Stomach (tissue), 8 donors: ENCODE measurements at regions not wholly inside any gene's neighbourhood (a gene's known extent, or its start where the extent isn't known, plus 50 kb on each side); places are given as distances from the start of the nearest gene placed in this dataset.
A peak's percentile ranks its signal among the peaks of the same experiment; 100 is the strongest.

Experiments
- DNase-seq, 2 donors: peaks; one replicate each; pipeline versions ENCODE4 v3.0.0 to v3.0.0-alpha.2; 2013 to 2019
- H3K27ac ChIP-seq, 5 donors: fragments of 200-600 bp in 4 of 5; sonication (generic) in 4 of 5; one replicate each; pipeline ENCODE4 v1.5.1; 2013 to 2019; ENCODE audit warnings: mild to moderate bottlenecking in 1 of 5, moderate library complexity in 1 of 5
- H3K27me3 ChIP-seq, 3 donors: fragments of 200-600 bp; sonication (generic); one replicate each; pipeline ENCODE4 v1.5.1; 2017 to 2019; ENCODE audit warnings: mixed run types in 1 of 3
- H3K36me3 ChIP-seq, 4 donors: fragments of 200-600 bp; sonication (generic); 1 replicate in 3 of 4; 2 replicates in 1 of 4; pipeline ENCODE4 v1.5.1; 2016 to 2019
- H3K4me1 ChIP-seq, 4 donors: fragments of 200-600 bp; sonication (generic); one replicate each; pipeline ENCODE4 v1.5.1; 2016 to 2019
- H3K4me3 ChIP-seq, 4 donors: fragments of 200-600 bp; sonication (generic) in 3 of 4; one replicate each; pipeline ENCODE4 v1.5.1; 2016 to 2019; ENCODE audit warnings: mild to moderate bottlenecking in 1 of 4
- H3K9me3 ChIP-seq, 4 donors: fragments of 200-600 bp; sonication (generic); one replicate each; pipeline ENCODE4 v1.5.1; 2016 to 2019
- CTCF ChIP-seq, 7 experiments: fragments of 450-650 bp in 4 of 7; fragments of 200-600 bp in 3 of 7; sonication (generic) in 3 of 7; IDR thresholded peaks; one replicate each; pipeline ENCODE4 v1.5.1; 2016 to 2019; ENCODE audit warnings: antibody characterized with exemption in 7 of 7, control low read depth in 2 of 7, mild to moderate bottlenecking in 1 of 7
- EP300 ChIP-seq: sonication (generic); formaldehyde crosslinking; IDR thresholded peaks from one replicate; pipeline ENCODE4 v1.6.1; 2017; ENCODE audit warnings: antibody characterized with exemption
- POLR2A ChIP-seq, 4 donors: fragments of 450-650 bp; IDR thresholded peaks; one replicate each; pipeline ENCODE4 v1.6.1; 2016; ENCODE audit warnings: antibody characterized with exemption in 4 of 4, control low read depth in 2 of 4, mild to moderate bottlenecking in 1 of 4, moderate library complexity in 1 of 4
- POLR2AphosphoS5 ChIP-seq, 3 donors: sonication (generic); formaldehyde crosslinking; IDR thresholded peaks; one replicate each; pipeline ENCODE4 v1.6.1; 2016; ENCODE audit warnings: antibody characterized with exemption in 3 of 3
- WGBS, 5 donors: extraction: QIAGEN DNeasy Blood & Tissue Kit in 3 of 5; methylation state at CpG; one replicate each; pipeline versions ENCODE4 v1.1.5 to v1.1.7; 2013 to 2018; 5-methylcytosine and 5-hydroxymethylcytosine counted together
- intact Hi-C: fragments of 100-400 bp; cut with DNase I; formaldehyde crosslinking; loops from one replicate; pipeline ENCODE4 v1.15.1; 2023; ENCODE audit warnings: low total_unique reads
- donor health status: healthy with polysubstance abuse.
- donor health status: Bipolar disorder and iron deficiency.
- donor health status: healthy.

- Histone ChIP-seq H3K27ac (no peak overlapping the region), H3K9me3 (peaks cover 0 to 9% (median 5%) of the 10 kb centered on the region in 4 donors), H3K36me3 (no peaks in the 10 kb centered on the region), H3K4me1 (peaks cover 0 to 5% (median 0%) of the 10 kb centered on the region in 4 donors), H3K27me3 (no peaks in the 10 kb centered on the region), H3K4me3 (no peak overlapping the region)
- TF ChIP-seq POLR2AphosphoS5 (IDR thresholded peaks at IDR 0.05) (no peak), EP300 (no peak), POLR2A (IDR thresholded peaks at IDR 0.05) (no peak), CTCF (IDR thresholded peaks at IDR 0.05) (no peak)
- no peak for DNase-seq
- 79 to 90% (median 85%) methylated on average over 1 of the region's 1 CpG for WGBS, 5 donors
- intact Hi-C loops = no loop called here
Observed at GRCh38 chr5:91228188-91228587, 154.9 kb downstream of the ARRDC3 start.

- no peak overlapping the region for H3K27ac ChIP-seq
- no peak overlapping the region for H3K4me3 ChIP-seq
- peak; percentile 64 to 68 for DNase-seq
- intact Hi-C loops = no loop called here
- no peaks in the 10 kb centered on the region for H3K27me3 ChIP-seq
- H3K4me1 ChIP-seq = peaks cover 0 to 5% (median 0%) of the 10 kb centered on the region in 4 donors
- 52 to 59% (median 56%) methylated on average over 9 to 10 of the region's 10 CpGs for WGBS, 5 donors
- TF ChIP-seq CTCF (IDR thresholded peaks at IDR 0.05) (peak in 5 of 7 experiments; percentile 10 to 65 (median 41)), POLR2AphosphoS5 (IDR thresholded peaks at IDR 0.05) (no peak)
- H3K9me3 ChIP-seq = peaks cover 0 to 9% (median 5%) of the 10 kb centered on the region in 4 donors
- H3K36me3 ChIP-seq = no peaks in the 10 kb centered on the region
Observed at GRCh38 chr5:91225848-91226686, 157.1 kb downstream of the ARRDC3 start.

GRCh38 chr5:91224969-91225368 is 158.1 kb downstream of the ARRDC3 start:
- Histone ChIP-seq H3K4me1 (peaks cover 0 to 5% (median 2%) of the 10 kb centered on the region in 4 donors), H3K36me3 (no peaks in the 10 kb centered on the region), H3K9me3 (peaks cover 0 to 9% (median 4%) of the 10 kb centered on the region in 4 donors), H3K27me3 (no peaks in the 10 kb centered on the region), H3K27ac (no peak overlapping the region), H3K4me3 (no peak overlapping the region)
- intact Hi-C loops = no loop called here
- TF ChIP-seq POLR2AphosphoS5 (IDR thresholded peaks at IDR 0.05) = no peak
- no peak for TF ChIP-seq EP300
- TF ChIP-seq POLR2A (IDR thresholded peaks at IDR 0.05) = no peak
- no peak for TF ChIP-seq CTCF (IDR thresholded peaks at IDR 0.05)
- no peak for DNase-seq
- WGBS, 5 donors = 44 to 62% (median 53%) methylated on average over 2 of the region's 2 CpGs

- intact Hi-C loops = no loop called here
- H3K36me3 ChIP-seq = no peaks in the 10 kb centered on the region
- no peak overlapping the region for H3K4me3 ChIP-seq
- H3K9me3 ChIP-seq = peaks cover 0 to 6% (median 1%) of the 10 kb centered on the region in 4 donors
- H3K4me1 ChIP-seq = peaks cover 0 to 8% (median 4%) of the 10 kb centered on the region in 4 donors
- WGBS, 5 donors = 93 to 100% (median 98%) methylated on average over 1 of the region's 1 CpG
- no peak overlapping the region for H3K27ac ChIP-seq
- no peak for DNase-seq
- no peaks in the 10 kb centered on the region for H3K27me3 ChIP-seq
- TF ChIP-seq POLR2AphosphoS5 (IDR thresholded peaks at IDR 0.05) = no peak
- TF ChIP-seq EP300 = no peak
- TF ChIP-seq POLR2A (IDR thresholded peaks at IDR 0.05) = no peak
- no peak for TF ChIP-seq CTCF (IDR thresholded peaks at IDR 0.05)
Observed at GRCh38 chr5:91224456-91224855, 158.7 kb downstream of the ARRDC3 start.
